ENCODE measurements at regions not wholly inside any gene's neighbourhood (a gene's known extent, or its start where the extent isn't known, plus 50 kb on each side); places are given as distances from the start of the nearest gene placed in this dataset.

GRCh38 chr16:24478401-24478800, 61.0 kb upstream of the RBBP6 start:
- no peak for TF ChIP-seq CTCF (IDR thresholded peaks at IDR 0.05; ENCODE audit: insufficient read depth, low read length)
- no peak for TF ChIP-seq POLR2AphosphoS5 (IDR thresholded peaks at IDR 0.05; ENCODE audit: low read depth)
- TF ChIP-seq GABPA (IDR thresholded peaks at IDR 0.05; ENCODE audit: low read depth) = no peak
- no peak for TF ChIP-seq REST (IDR thresholded peaks at IDR 0.05; ENCODE audit: insufficient replicate concordance, low read depth)
